H9 (cell line): ENCODE measurements at regions not wholly inside any gene's neighbourhood (a gene's known extent, or its start where the extent isn't known, plus 50 kb on each side); places are given as distances from the start of the nearest gene placed in this dataset.

Source experiments
- DNase-seq: peaks from one replicate; pipeline ENCODE4 v3.0.0-alpha.2; 2017
- H2AFZ ChIP-seq: one replicate; pipeline ENCODE4 v1.6.1; 2013; ENCODE audit warnings: mild to moderate bottlenecking, low read length, control low read depth, moderate library complexity
- H2AK5ac ChIP-seq: 2 replicates; pipeline ENCODE4 v1.6.1; 2013; ENCODE audit warnings: low read length, control low read depth, mixed read lengths; ENCODE audit not compliant: insufficient read length
- H2BK120ac ChIP-seq: one replicate; pipeline ENCODE4 v1.6.1; 2013; ENCODE audit warnings: low read depth, mild to moderate bottlenecking, low read length, control low read depth, inconsistent platforms; ENCODE audit not compliant: poor library complexity, severe bottlenecking
- H2BK12ac ChIP-seq: 2 replicates; pipeline ENCODE4 v1.6.1; 2013; ENCODE audit warnings: low read length, control low read depth, mixed read lengths, low read depth; ENCODE audit not compliant: insufficient read length
- H2BK15ac ChIP-seq: 2 replicates; pipeline ENCODE4 v1.6.1; 2013; ENCODE audit warnings: low read depth, low read length, control low read depth
- H2BK20ac ChIP-seq: one replicate; pipeline ENCODE4 v1.6.1; 2013; ENCODE audit warnings: low read depth, mild to moderate bottlenecking, low read length, control low read depth, inconsistent platforms; ENCODE audit not compliant: poor library complexity, severe bottlenecking
- H2BK5ac ChIP-seq: 2 replicates; pipeline ENCODE4 v1.6.1; 2013; ENCODE audit warnings: low read length, control low read depth, mixed read lengths; ENCODE audit not compliant: insufficient read length
- H3K14ac ChIP-seq: 2 replicates; pipeline ENCODE4 v1.6.1; 2013; ENCODE audit warnings: low read length, control low read depth; ENCODE audit not compliant: insufficient read depth
- H3K18ac ChIP-seq: 2 replicates; pipeline ENCODE4 v1.6.1; 2013; ENCODE audit warnings: low read depth, mild to moderate bottlenecking, mixed read lengths, low read length, control low read depth; ENCODE audit not compliant: insufficient read length
- H3K23ac ChIP-seq: 2 replicates; pipeline ENCODE4 v1.6.1; 2013; ENCODE audit warnings: low read length, control low read depth, mixed read lengths, low read depth; ENCODE audit not compliant: insufficient read length
- H3K23me2 ChIP-seq: 2 replicates; pipeline ENCODE4 v1.6.1; 2013; ENCODE audit warnings: low read depth, mild to moderate bottlenecking, mixed read lengths, low read length, control low read depth; ENCODE audit not compliant: insufficient read length, poor library complexity, severe bottlenecking
- H3K27ac ChIP-seq: 2 replicates; pipeline ENCODE4 v1.5.1; 2013; ENCODE audit warnings: low read length, control low read depth, mixed read lengths, low read depth; ENCODE audit not compliant: insufficient read length
- H3K27me3 ChIP-seq: 2 replicates; pipeline ENCODE4 v1.6.1; 2013; ENCODE audit warnings: low read length, control low read depth, inconsistent platforms; ENCODE audit not compliant: insufficient read depth
- H3K4ac ChIP-seq: 2 replicates; pipeline ENCODE4 v1.6.1; 2013; ENCODE audit warnings: low read depth, mild to moderate bottlenecking, control low read depth, inconsistent platforms, low read length, moderate library complexity
- H3K4me1 ChIP-seq: 2 replicates; pipeline ENCODE4 v1.6.1; 2013; ENCODE audit warnings: low read length, control low read depth, inconsistent platforms; ENCODE audit not compliant: insufficient read depth
- H3K4me2 ChIP-seq: 2 replicates; pipeline ENCODE4 v1.6.1; 2013; ENCODE audit warnings: low read length, control low read depth, mixed read lengths; ENCODE audit not compliant: insufficient read length, insufficient read depth
- H3K56ac ChIP-seq: 2 replicates; pipeline ENCODE4 v1.6.1; 2013; ENCODE audit warnings: low read depth, mild to moderate bottlenecking, mixed read lengths, low read length, control low read depth; ENCODE audit not compliant: insufficient read length
- H3K79me1 ChIP-seq: 2 replicates; pipeline ENCODE4 v1.6.1; 2013; ENCODE audit warnings: low read depth, mild to moderate bottlenecking, moderate library complexity, low read length, control low read depth, inconsistent platforms; ENCODE audit not compliant: insufficient read depth, poor library complexity, severe bottlenecking
- H3K79me2 ChIP-seq: 2 replicates; pipeline ENCODE4 v1.6.1; 2013; ENCODE audit warnings: low read length, control low read depth, inconsistent platforms; ENCODE audit not compliant: insufficient read depth
- H3K9ac ChIP-seq: 2 replicates; pipeline ENCODE4 v1.6.1; 2013; ENCODE audit warnings: low read length, control low read depth, mixed read lengths; ENCODE audit not compliant: insufficient read length; ENCODE audit errors: extremely low read depth
- H3K9me3 ChIP-seq: one replicate; pipeline ENCODE4 v1.6.1; 2013; ENCODE audit warnings: low read depth, low read length, inconsistent platforms; ENCODE audit not compliant: control insufficient read depth
- H3T11ph ChIP-seq: one replicate; pipeline ENCODE4 v1.6.1; 2013; ENCODE audit warnings: mild to moderate bottlenecking, low read length, control low read depth, inconsistent platforms
- H4K20me1 ChIP-seq: one replicate; pipeline ENCODE4 v1.6.1; 2013; ENCODE audit not compliant: control insufficient read depth, insufficient read length, insufficient read depth
- H4K5ac ChIP-seq: 2 replicates; pipeline ENCODE4 v1.6.1; 2013; ENCODE audit warnings: low read depth, mild to moderate bottlenecking, mixed read lengths, low read length, control low read depth; ENCODE audit not compliant: insufficient read length
- H4K8ac ChIP-seq: replicated peaks from 2 replicates; pipeline ENCODE4 v1.6.1; 2013; ENCODE audit warnings: low read length, control low read depth, mixed read lengths, low read depth; ENCODE audit not compliant: insufficient read length
- H4K91ac ChIP-seq: 2 replicates; pipeline ENCODE4 v1.6.1; 2013; ENCODE audit warnings: low read depth, mild to moderate bottlenecking, moderate library complexity, mixed read lengths, low read length, control low read depth; ENCODE audit not compliant: insufficient read length
- H3K27ac Mint-ChIP-seq, 3 experiments: 2 replicates in 2 of 3; 3 replicates in 1 of 3; pipeline ENCODE4 v1.8.0; 2020 to 2021; ENCODE audit warnings: mixed read lengths in 3 of 3, mild to moderate bottlenecking in 1 of 3, moderate library complexity in 1 of 3
- H3K27me3 Mint-ChIP-seq: 2 replicates; pipeline ENCODE4 v1.8.0; 2021; ENCODE audit warnings: low read depth, mild to moderate bottlenecking, moderate library complexity, mixed read lengths
- H3K36me3 Mint-ChIP-seq, 3 experiments: 2 replicates in 2 of 3; 3 replicates in 1 of 3; pipeline ENCODE4 v1.8.0; 2020 to 2021; ENCODE audit warnings: low read depth in 3 of 3, mixed read lengths in 3 of 3; ENCODE audit not compliant: insufficient read depth in 1 of 3
- H3K4me1 Mint-ChIP-seq, 2 experiments: 2 replicates each; pipeline ENCODE4 v1.8.0; 2020; ENCODE audit warnings: mixed read lengths in 2 of 2
- H3K4me3 Mint-ChIP-seq, 2 experiments: 2 replicates in 1 of 2; 3 replicates in 1 of 2; pipeline ENCODE4 v1.8.0; 2020 to 2021; ENCODE audit warnings: mild to moderate bottlenecking in 2 of 2, mixed read lengths in 2 of 2, moderate library complexity in 1 of 2
- H3K9me3 Mint-ChIP-seq, 2 experiments: 2 replicates in 1 of 2; 3 replicates in 1 of 2; pipeline ENCODE4 v1.8.0; 2020; ENCODE audit warnings: mild to moderate bottlenecking in 2 of 2, mixed read lengths in 2 of 2, moderate library complexity in 1 of 2
- WGBS: extraction: QIAGEN DNeasy Blood & Tissue Kit; methylation state at CpG from one replicate; pipeline ENCODE4 v1.1.7; 2013; ENCODE audit warnings: missing lambda C conversion rate, low lambda C conversion rate, mixed read lengths; ENCODE audit not compliant: insufficient read length; ENCODE audit errors: extremely low coverage; 5-methylcytosine and 5-hydroxymethylcytosine counted together
- TF ChIP-seq, protein P1 (sequence below): fragments of 200-600 bp; sonication (generic); conservative IDR thresholded peaks from 3 replicates; pipeline ENCODE4 v1.8.0; 2021; ENCODE audit warnings: antibody characterized with exemption, mild to moderate bottlenecking

DNA sequence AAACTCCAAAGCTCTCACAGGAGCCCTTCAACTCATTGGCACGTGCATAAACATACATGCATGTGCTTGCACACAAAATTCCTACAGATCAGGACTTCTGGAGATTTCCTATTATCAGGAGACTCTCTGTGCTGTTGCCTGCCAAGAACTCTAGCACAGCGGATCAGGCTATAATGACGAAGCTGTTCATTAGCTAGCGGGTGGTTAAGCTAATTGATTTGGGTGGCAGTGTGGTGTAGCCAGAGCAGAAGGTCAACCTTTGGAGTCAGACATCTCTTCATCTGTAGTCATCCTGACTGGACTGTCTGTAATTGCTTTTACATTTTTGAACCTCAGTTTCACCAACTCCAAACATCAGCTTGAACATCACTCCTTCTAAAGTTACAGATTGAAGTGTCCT lies 69.0 kb downstream of the KIF2B start:
- Histone ChIP-seq H3K9ac (no peak overlapping the region), H3K79me2 (no peaks in the 10 kb centered on the region), H2BK120ac (no peak overlapping the region), H3K18ac (no peak overlapping the region), H3K56ac (no peak overlapping the region), H3K27ac (no peak overlapping the region), H2BK12ac (no peak overlapping the region), H2AK5ac (no peak overlapping the region), H3K79me1 (no peaks in the 10 kb centered on the region), H2AFZ (no peak overlapping the region), H4K5ac (no peak overlapping the region), H3K27me3 (no peaks in the 10 kb centered on the region), H3K23me2 (no peaks in the 10 kb centered on the region), H4K8ac (no peak overlapping the region), H2BK5ac (no peak overlapping the region), H2BK20ac (no peak overlapping the region), H4K91ac (no peak overlapping the region), H2BK15ac (no peak overlapping the region), H3K4me2 (no peak overlapping the region), H4K20me1 (no peaks in the 10 kb centered on the region), H3T11ph (no peak overlapping the region), H3K4ac (no peak overlapping the region), H3K4me1 (no peaks in the 10 kb centered on the region), H3K9me3 (no peaks in the 10 kb centered on the region), H3K14ac (no peak overlapping the region), H3K23ac (no peak overlapping the region)
- Mint-ChIP-seq H3K36me3 (peaks cover 0 to 6% (median 0%) of the 10 kb centered on the region in 3 experiments; a peak in 4 of 7 replicates), H3K27me3 (no peaks in the 10 kb centered on the region), H3K9me3 (peaks cover 9 to 10% of the 10 kb centered on the region in 2 experiments; a peak in 4 of 5 replicates), H3K4me3 (no peak overlapping the region), H3K27ac (no peak overlapping the region), H3K4me1 (no peaks in the 10 kb centered on the region)
- WGBS = no CpG with 5 or more reads among the region's 4 CpGs
- no peak for DNase-seq
- TF ChIP-seq, protein P1, sequence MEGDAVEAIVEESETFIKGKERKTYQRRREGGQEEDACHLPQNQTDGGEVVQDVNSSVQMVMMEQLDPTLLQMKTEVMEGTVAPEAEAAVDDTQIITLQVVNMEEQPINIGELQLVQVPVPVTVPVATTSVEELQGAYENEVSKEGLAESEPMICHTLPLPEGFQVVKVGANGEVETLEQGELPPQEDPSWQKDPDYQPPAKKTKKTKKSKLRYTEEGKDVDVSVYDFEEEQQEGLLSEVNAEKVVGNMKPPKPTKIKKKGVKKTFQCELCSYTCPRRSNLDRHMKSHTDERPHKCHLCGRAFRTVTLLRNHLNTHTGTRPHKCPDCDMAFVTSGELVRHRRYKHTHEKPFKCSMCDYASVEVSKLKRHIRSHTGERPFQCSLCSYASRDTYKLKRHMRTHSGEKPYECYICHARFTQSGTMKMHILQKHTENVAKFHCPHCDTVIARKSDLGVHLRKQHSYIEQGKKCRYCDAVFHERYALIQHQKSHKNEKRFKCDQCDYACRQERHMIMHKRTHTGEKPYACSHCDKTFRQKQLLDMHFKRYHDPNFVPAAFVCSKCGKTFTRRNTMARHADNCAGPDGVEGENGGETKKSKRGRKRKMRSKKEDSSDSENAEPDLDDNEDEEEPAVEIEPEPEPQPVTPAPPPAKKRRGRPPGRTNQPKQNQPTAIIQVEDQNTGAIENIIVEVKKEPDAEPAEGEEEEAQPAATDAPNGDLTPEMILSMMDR = no peak
